Erythroblast (primary cell): ENCODE measurements at regions not wholly inside any gene's neighbourhood (a gene's known extent, or its start where the extent isn't known, plus 50 kb on each side); places are given as distances from the start of the nearest gene placed in this dataset.
A peak's percentile ranks its signal among the peaks of the same experiment; 100 is the strongest.

Source experiments
- DNase-seq, 2 experiments: peaks; one replicate each; lab custom pipeline; 2025; lab: John Stamatoyannopoulos, UW
- GATA1 ChIP-seq: IDR thresholded peaks from 2 replicates; pipeline ENCODE4 v1.6.1; 2011; ENCODE audit warnings: low read depth, mild to moderate bottlenecking, control low read depth, low read length, moderate library complexity
- POLR2A ChIP-seq: IDR thresholded peaks from 2 replicates; pipeline ENCODE4 v1.6.1; 2011; ENCODE audit warnings: mild to moderate bottlenecking, low read length

- no peak for TF ChIP-seq GATA1
- TF ChIP-seq POLR2A: no peak
- DNase-seq: peak; percentile 77 to 86
Observed at GRCh38 chr10:21208666-21209316, 311.7 kb upstream of the NEBL start.

GRCh38 chr10:21207852-21208646, 310.9 kb upstream of the NEBL start:
- DNase-seq: no peak
- no peak for TF ChIP-seq POLR2A
- no peak for TF ChIP-seq GATA1

GRCh38 chr10:21205328-21205727, 308.2 kb upstream of the NEBL start:
- DNase-seq: no peak
- TF ChIP-seq GATA1 (no peak), POLR2A (no peak)

- TF ChIP-seq POLR2A (no peak), GATA1 (no peak)
- DNase-seq: no peak
Observed at GRCh38 chr10:21203473-21204107, 306.5 kb upstream of the NEBL start.

- TF ChIP-seq GATA1 (no peak), POLR2A (no peak)
- DNase-seq: no peak
Observed at GRCh38 chr10:21202776-21203462, 305.8 kb upstream of the NEBL start.

- DNase-seq: no peak
- TF ChIP-seq POLR2A: no peak
- no peak for TF ChIP-seq GATA1
Observed at GRCh38 chr10:21199501-21199900, 302.4 kb upstream of the NEBL start.

- TF ChIP-seq GATA1 (no peak), POLR2A (no peak)
- DNase-seq: no peak
Observed at GRCh38 chr10:21197838-21198237, 300.7 kb upstream of the NEBL start.

- TF ChIP-seq GATA1: no peak
- no peak for TF ChIP-seq POLR2A
- DNase-seq: no peak
Observed at GRCh38 chr10:21196822-21197395, 299.8 kb upstream of the NEBL start.

GRCh38 chr10:21195252-21195651, 298.1 kb upstream of the NEBL start:
- no peak for DNase-seq

GRCh38 chr10:21194510-21194993, 297.4 kb upstream of the NEBL start:
- no peak for TF ChIP-seq POLR2A
- TF ChIP-seq GATA1: no peak
- DNase-seq: peak in 1 of 2 experiments; percentile 4

More at GRCh38 chr10:21195252-21195651, 298.1 kb upstream of the NEBL start:
- TF ChIP-seq POLR2A: no peak
- no peak for TF ChIP-seq GATA1

- DNase-seq: no peak
- TF ChIP-seq GATA1: no peak
- TF ChIP-seq POLR2A: no peak
Observed at GRCh38 chr10:21193196-21193595, 296.1 kb upstream of the NEBL start.

GRCh38 chr10:21191512-21191911, 294.4 kb upstream of the NEBL start:
- no peak for DNase-seq
- TF ChIP-seq GATA1: no peak

- TF ChIP-seq GATA1 (no peak), POLR2A (no peak)
- no peak for DNase-seq
Observed at GRCh38 chr10:21184984-21185383, 287.9 kb upstream of the NEBL start.

- no peak for TF ChIP-seq POLR2A
- TF ChIP-seq GATA1: no peak
- no peak for DNase-seq
Observed at GRCh38 chr10:21184216-21184615, 287.1 kb upstream of the NEBL start.
